OCI-LY3 (cell line): ENCODE measurements at regions not wholly inside any gene's neighbourhood (a gene's known extent, or its start where the extent isn't known, plus 50 kb on each side); places are given as distances from the start of the nearest gene placed in this dataset.
"Not testable (repeated sequence)": the region's sequence is repeated elsewhere in the genome, so short reads cannot be mapped to it uniquely, and the experiment has no call there.

ENCODE experiments used
- H2AFZ ChIP-seq: fragments of 200-600, 300-600 bp; shearing (Covaris generic); 2 replicates; pipeline ENCODE4 v1.6.0; 2014; ENCODE audit warnings: antibody characterized with exemption, low read depth, low read length
- H3K27ac ChIP-seq: fragments of 200-600, 300-600 bp; sonication (generic); 2 replicates; pipeline ENCODE4 v1.5.1; 2014; ENCODE audit warnings: mild to moderate bottlenecking, low read length, moderate library complexity, mixed read lengths
- H3K27me3 ChIP-seq: fragments of 200-600, 300-600 bp; sonication (generic); 2 replicates; pipeline ENCODE4 v1.6.1; 2014; ENCODE audit warnings: low read depth, low read length, mixed read lengths
- H3K36me3 ChIP-seq: fragments of 200-600, 300-600 bp; sonication (generic); replicated peaks from 2 replicates; pipeline ENCODE3; 2014; ENCODE audit warnings: low read depth, low read length, mixed read lengths
- H3K4me1 ChIP-seq: fragments of 300-600, 200-600 bp; sonication (generic); 2 replicates; pipeline ENCODE4 v1.6.1; 2014; ENCODE audit warnings: low read length, mixed read lengths
- H3K4me2 ChIP-seq: fragments of 200-600, 300-600 bp; sonication (generic); 2 replicates; pipeline ENCODE4 v1.6.1; 2014; ENCODE audit warnings: low read length, mixed read lengths
- H3K4me3 ChIP-seq: fragments of 300-600, 200-600 bp; sonication (generic); 2 replicates; pipeline ENCODE4 v1.5.1; 2014; ENCODE audit warnings: antibody characterized with exemption, mild to moderate bottlenecking, low read length, moderate library complexity
- H3K79me2 ChIP-seq: fragments of 300-600, 200-600 bp; shearing (Covaris generic); 2 replicates; pipeline ENCODE4 v1.6.1; 2014; ENCODE audit warnings: mild to moderate bottlenecking, low read length, mixed read lengths
- H3K9ac ChIP-seq: fragments of 300-600, 200-600 bp; shearing (Covaris generic); 2 replicates; pipeline ENCODE4 v1.6.0; 2014; ENCODE audit warnings: mild to moderate bottlenecking, low read length, moderate library complexity
- H3K9me3 ChIP-seq: fragments of 200-600, 300-600 bp; shearing (Covaris generic); 2 replicates; pipeline ENCODE4 v1.6.1; 2014; ENCODE audit warnings: low read length, mixed read lengths; ENCODE audit not compliant: insufficient read depth
- H4K20me1 ChIP-seq: fragments of 200-600, 300-600 bp; sonication (generic); 2 replicates; pipeline ENCODE4 v1.6.1; 2016; ENCODE audit warnings: low read length, mixed read lengths; ENCODE audit not compliant: insufficient read depth
- TF ChIP-seq, protein P1 (sequence below): fragments of 200-600, 300-600 bp; sonication (generic); IDR thresholded peaks from 2 replicates; pipeline ENCODE4 v1.5.1; 2014; ENCODE audit warnings: antibody characterized with exemption, low read length, low read depth

DNA sequence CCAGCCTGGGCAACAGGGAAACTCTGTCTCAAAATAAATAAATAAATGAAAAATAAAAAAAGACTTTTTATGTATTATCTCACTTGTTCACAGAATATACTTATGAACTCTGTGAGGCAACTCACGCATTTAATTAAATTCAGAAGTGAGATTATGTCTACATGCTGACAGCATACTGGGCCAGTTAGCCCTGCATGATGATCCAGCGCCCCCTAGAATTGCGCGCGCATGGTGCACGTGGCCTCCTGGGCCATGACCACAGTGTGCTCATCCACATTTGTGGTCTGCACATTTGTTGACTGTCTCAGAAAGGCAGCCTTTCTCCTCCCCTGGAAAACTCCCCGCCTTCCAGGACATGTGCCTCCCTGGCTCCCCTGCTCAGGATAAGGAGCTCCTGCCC is 64.8 kb upstream of the METTL9 start:
- H3K4me2 ChIP-seq, result not testable (repeated sequence)

DNA sequence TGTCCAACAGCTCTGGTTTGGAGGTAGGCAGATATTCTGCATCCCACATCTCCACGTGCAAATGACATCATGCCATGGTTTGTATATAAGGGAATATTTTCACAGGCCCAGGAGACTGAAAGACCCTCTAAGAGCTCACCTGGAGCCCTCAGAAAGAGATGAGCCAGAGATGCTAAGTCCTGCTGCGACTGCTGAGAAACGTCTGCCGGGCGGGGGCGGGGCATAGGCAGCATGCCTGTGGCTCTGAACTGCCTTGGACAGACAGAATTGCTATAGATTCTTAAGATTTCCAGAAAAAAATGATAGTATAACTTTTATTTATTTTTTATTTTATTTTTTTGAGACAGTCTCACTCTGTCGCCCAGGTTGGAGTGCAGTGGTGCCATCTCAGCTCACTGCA is 64.2 kb upstream of the METTL9 start:
- not testable (repeated sequence) for H4K20me1 ChIP-seq, H3K27ac ChIP-seq, H3K4me2 ChIP-seq, H3K4me3 ChIP-seq, H3K9ac ChIP-seq, H3K27me3 ChIP-seq, H2AFZ ChIP-seq, H3K79me2 ChIP-seq, H3K9me3 ChIP-seq, H3K4me1 ChIP-seq, H3K36me3 ChIP-seq

More for the DNA sequence above, 64.8 kb upstream of the METTL9 start:
- H2AFZ ChIP-seq, H3K79me2 ChIP-seq, H3K27ac ChIP-seq, H3K9me3 ChIP-seq, H3K4me3 ChIP-seq, H4K20me1 ChIP-seq, H3K36me3 ChIP-seq, H3K9ac ChIP-seq, H3K27me3 ChIP-seq, H3K4me1 ChIP-seq: not testable (repeated sequence)
- TF ChIP-seq, protein P1, sequence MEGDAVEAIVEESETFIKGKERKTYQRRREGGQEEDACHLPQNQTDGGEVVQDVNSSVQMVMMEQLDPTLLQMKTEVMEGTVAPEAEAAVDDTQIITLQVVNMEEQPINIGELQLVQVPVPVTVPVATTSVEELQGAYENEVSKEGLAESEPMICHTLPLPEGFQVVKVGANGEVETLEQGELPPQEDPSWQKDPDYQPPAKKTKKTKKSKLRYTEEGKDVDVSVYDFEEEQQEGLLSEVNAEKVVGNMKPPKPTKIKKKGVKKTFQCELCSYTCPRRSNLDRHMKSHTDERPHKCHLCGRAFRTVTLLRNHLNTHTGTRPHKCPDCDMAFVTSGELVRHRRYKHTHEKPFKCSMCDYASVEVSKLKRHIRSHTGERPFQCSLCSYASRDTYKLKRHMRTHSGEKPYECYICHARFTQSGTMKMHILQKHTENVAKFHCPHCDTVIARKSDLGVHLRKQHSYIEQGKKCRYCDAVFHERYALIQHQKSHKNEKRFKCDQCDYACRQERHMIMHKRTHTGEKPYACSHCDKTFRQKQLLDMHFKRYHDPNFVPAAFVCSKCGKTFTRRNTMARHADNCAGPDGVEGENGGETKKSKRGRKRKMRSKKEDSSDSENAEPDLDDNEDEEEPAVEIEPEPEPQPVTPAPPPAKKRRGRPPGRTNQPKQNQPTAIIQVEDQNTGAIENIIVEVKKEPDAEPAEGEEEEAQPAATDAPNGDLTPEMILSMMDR, result peak; percentile 23

DNA sequence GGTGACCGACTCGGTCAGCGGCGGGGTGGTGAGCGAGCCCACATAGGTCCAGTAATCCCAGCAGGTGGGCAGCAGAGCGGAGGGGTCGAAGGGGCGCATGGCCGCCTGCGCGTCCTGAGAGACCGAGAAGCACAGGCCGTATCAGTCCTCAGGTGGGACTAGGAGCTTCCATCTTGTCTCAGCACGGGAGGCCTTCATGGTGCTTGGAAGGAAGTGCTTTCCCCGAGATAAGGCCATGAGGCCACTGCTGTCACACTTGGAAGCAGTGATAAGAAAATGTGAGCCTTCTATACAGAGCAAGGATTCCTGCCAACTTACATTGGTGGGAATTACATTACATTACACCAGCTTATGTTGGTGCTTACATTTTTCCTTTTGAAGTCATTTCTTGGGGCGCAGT is 62.6 kb upstream of the METTL9 start:
- H3K27ac ChIP-seq, H3K4me2 ChIP-seq, H3K36me3 ChIP-seq, H3K27me3 ChIP-seq, H2AFZ ChIP-seq, H3K79me2 ChIP-seq, H3K4me3 ChIP-seq, H4K20me1 ChIP-seq, H3K9me3 ChIP-seq, H3K9ac ChIP-seq: not testable (repeated sequence)
- H3K4me1 ChIP-seq, result peaks cover 17% of the 10 kb centered on the region

DNA sequence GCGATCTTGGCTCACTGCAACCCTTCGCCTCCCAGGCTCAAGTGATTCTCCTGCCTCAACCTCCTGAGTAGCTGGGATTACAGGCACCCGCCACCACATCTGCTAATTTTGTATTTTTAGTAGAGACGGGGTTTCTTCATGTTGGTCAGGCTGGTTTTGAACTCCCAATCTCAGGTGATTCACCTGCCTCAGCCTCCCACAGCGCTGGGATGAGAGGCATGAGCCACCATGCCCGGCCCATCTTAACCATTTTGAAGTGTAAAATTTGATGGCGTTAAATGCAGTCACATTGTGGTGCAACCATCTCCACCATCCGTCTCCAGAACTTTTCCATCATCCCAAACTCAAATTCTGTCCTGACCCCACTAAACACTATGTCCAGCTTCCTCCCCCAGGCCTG is 61.8 kb upstream of the METTL9 start:
- not testable (repeated sequence) for H3K36me3 ChIP-seq, H4K20me1 ChIP-seq, H3K9me3 ChIP-seq, H3K4me2 ChIP-seq, H3K9ac ChIP-seq, H3K79me2 ChIP-seq, H3K27ac ChIP-seq, H3K4me3 ChIP-seq, H2AFZ ChIP-seq, H3K27me3 ChIP-seq
- H3K4me1 ChIP-seq, result peaks cover 21% of the 10 kb centered on the region

DNA sequence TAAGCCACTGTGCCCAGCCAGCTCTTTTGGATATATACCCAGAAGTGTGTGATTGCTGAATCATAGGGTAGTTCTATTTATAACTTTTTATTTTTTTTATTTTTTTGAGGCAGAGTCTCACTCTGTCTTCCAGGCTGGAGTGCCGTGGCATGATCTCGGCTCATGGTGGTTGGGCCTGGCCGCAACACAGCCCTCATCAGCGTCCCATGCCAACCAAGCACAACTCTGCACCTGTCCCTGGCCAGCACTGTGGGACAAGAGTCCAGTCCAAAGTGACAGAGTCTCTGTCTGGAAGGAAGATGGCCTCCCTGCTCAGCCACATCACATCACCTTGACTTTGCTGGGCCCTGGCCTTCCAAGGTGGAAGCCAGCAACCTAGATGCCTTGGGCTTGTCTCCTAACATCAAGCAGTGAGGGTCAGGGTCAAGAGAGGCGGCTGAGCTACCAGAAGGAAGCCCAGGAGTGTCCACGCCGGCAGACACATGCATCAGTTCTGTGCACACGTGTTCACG is 60.2 kb upstream of the METTL9 start:
- not testable (repeated sequence) for H2AFZ ChIP-seq, H3K9me3 ChIP-seq, H3K27ac ChIP-seq, H3K9ac ChIP-seq, H3K36me3 ChIP-seq, H3K4me2 ChIP-seq, H3K79me2 ChIP-seq, H3K27me3 ChIP-seq, H3K4me3 ChIP-seq, H4K20me1 ChIP-seq
- H3K4me1 ChIP-seq, result peaks cover 21% of the 10 kb centered on the region

DNA sequence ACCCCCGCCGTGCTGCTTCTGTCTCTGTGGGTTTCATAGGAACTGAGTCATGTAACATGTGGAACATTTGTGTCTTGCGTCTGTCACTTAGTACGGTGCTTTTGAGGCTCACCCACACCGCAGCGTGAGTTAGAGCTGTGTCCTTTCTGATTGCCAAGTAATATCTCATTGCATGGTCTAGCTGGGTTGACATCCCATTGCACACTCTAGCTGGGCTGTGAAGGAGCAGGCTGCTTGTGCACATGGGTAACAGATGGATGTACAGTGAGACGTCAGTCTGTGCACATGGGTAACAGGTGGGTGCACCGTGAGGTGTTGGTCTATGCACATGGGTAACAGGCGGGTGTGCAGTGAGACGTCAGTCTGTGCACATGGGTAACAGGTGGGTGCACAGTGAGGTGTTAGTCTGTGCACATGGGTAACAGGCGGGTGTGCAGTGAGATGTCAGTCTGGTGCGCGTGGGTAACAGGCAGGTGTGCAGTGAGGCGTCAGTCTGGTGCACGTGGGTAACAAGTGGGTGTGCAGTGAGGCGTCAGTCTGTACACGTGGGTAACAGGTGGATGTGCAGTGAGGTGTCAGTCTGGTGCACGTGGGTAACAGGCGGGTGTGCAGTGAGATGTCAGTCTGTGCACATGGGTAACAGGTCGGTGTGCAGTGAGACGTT is 58.5 kb upstream of the METTL9 start:
- H3K4me3 ChIP-seq, H2AFZ ChIP-seq, H3K9me3 ChIP-seq: not testable (repeated sequence)

DNA sequence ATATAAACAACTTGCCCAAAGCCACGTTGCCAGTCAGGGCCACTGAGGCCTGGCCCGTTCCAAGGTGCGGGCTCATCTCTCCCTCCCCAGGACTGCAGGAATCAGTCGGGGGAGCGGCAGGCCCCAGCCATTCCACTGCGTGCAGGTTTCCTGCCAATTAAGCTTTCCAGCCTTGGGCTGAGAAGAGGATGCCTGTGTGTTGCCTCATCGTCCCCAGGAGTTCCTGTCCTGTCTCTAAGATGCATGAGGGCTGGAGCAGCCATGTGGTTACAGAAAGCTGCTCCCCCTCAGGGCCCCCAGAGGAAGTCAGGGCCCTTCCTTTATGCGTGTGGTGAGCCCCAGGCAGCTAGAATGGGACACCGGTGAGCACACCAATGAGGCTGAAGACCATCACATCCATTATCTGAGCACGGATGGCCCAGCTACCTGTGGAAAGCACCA is 57.7 kb upstream of the METTL9 start:
- not testable (repeated sequence) for H3K79me2 ChIP-seq, H4K20me1 ChIP-seq, H3K36me3 ChIP-seq, H3K27me3 ChIP-seq, H2AFZ ChIP-seq, H3K9me3 ChIP-seq, H3K27ac ChIP-seq, H3K9ac ChIP-seq, H3K4me3 ChIP-seq
- H3K4me2 ChIP-seq, result peak overlapping the region; percentile 65; the same call in 1 of the 2 replicates
- H3K4me1 ChIP-seq, result peaks cover 21% of the 10 kb centered on the region

More for the DNA sequence above, 58.5 kb upstream of the METTL9 start:
- peak overlapping the region; percentile 65 for H3K4me2 ChIP-seq
- peaks cover 21% of the 10 kb centered on the region for H3K4me1 ChIP-seq
- H3K9ac ChIP-seq, H3K36me3 ChIP-seq, H3K27ac ChIP-seq, H4K20me1 ChIP-seq, H3K27me3 ChIP-seq, H3K79me2 ChIP-seq: not testable (repeated sequence)

DNA sequence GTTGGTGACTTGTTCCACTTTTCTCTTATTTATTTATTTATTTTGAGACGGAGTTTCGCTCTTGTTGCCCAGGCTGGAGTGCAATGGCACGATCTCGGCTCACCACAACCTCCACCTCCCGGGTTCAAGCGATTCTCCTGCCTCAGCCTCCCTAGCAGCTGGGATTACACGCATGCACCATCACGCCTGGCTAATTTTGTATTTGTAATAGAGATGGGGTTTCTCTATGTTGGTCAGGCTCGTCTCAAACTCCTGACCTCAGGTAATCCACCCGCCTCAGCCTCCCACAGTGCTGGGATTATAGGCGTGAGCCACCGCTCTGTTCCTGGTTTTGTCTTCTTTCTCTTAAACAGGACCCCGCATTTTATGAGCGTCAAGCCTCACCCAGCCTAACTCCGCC is 57.3 kb upstream of the METTL9 start:
- not testable (repeated sequence) for H3K79me2 ChIP-seq, H3K27ac ChIP-seq, H2AFZ ChIP-seq, H3K36me3 ChIP-seq, H3K27me3 ChIP-seq, H3K4me3 ChIP-seq, H3K9me3 ChIP-seq, H3K9ac ChIP-seq, H4K20me1 ChIP-seq
- Histone ChIP-seq H3K4me1 (peaks cover 21% of the 10 kb centered on the region), H3K4me2 (peak overlapping the region; percentile 23; the same call in 1 of the 2 replicates)

DNA sequence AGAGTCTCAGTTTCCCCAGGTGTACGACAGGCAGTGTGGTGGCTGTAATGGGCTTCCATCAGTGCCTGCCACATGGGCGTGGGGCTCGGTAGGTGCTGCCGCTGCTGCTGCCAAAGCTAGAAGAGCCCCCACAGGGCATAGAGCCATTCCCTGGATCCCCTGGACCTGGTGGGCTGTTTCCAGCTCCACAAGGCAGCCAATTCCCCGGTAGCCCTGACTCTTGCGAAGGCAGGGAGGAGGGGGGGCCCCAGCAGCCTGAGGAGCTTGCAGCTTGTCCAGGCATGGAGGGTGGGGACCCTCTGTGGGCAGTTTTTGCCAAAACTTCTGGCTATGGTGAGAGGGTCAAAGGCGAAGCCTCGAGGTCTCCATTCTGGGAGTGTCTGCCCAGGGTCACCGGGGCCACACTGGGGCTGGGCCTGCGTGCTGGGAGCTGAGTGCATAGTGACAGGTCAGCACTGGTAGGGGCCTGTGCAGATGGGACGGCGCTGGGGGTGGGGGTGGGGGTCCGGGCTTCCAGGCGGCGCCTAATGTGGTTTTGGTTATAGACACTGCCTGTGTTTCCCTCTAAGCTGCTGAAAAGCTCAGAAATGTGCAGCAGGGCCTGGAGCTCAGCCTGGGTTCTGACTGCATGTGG is 56.8 kb upstream of the METTL9 start:
- not testable (repeated sequence) for H3K9me3 ChIP-seq, H3K79me2 ChIP-seq, H3K4me3 ChIP-seq, H2AFZ ChIP-seq, H3K4me2 ChIP-seq, H3K36me3 ChIP-seq, H4K20me1 ChIP-seq, H3K27me3 ChIP-seq, H3K9ac ChIP-seq, H3K27ac ChIP-seq
- H3K4me1 ChIP-seq, result peaks cover 21% of the 10 kb centered on the region
